Left lung (tissue), 4 donors: ENCODE measurements at regions not wholly inside any gene's neighbourhood (a gene's known extent, or its start where the extent isn't known, plus 50 kb on each side); places are given as distances from the start of the nearest gene placed in this dataset.
A peak's percentile ranks its signal among the peaks of the same experiment; 100 is the strongest.

Experiments used
- ATAC-seq: fragments of 200-7000 bp; cut with Tn5 transposase; one replicate; pipeline ENCODE4 v1.9.1; 2020; ENCODE audit warnings: moderate library complexity
- DNase-seq, 4 donors: peaks; one replicate each; pipeline ENCODE4 v3.0.0-alpha.2; 2013 to 2020
- H3K27ac ChIP-seq, 2 donors: fragments of 200-600 bp; sonication (generic) in 1 of 2; one replicate each; pipeline versions ENCODE4 v1.5.0 to v1.8.0; 2020 to 2021
- H3K27me3 ChIP-seq, 2 donors: fragments of 200-600 bp; sonication (generic) in 1 of 2; one replicate each; pipeline versions ENCODE4 v1.5.0 to v1.8.0; 2020 to 2021
- H3K36me3 ChIP-seq, 2 donors: fragments of 200-600 bp; sonication (generic) in 1 of 2; one replicate each; pipeline versions ENCODE4 v1.5.0 to v1.8.0; 2020 to 2021
- H3K4me1 ChIP-seq, 2 donors: fragments of 200-600 bp; one replicate each; pipeline ENCODE4 v1.8.0; 2021
- H3K4me3 ChIP-seq, 2 donors: fragments of 200-600 bp; sonication (generic) in 1 of 2; one replicate each; pipeline versions ENCODE4 v1.5.0 to v1.8.0; 2020 to 2021; ENCODE audit warnings: mild to moderate bottlenecking in 1 of 2
- H3K9me3 ChIP-seq, 2 donors: fragments of 200-600 bp; sonication (generic) in 1 of 2; one replicate each; pipeline versions ENCODE4 v1.5.0 to v1.8.0; 2020 to 2021
- intact Hi-C, 2 donors: fragments of 100-400 bp; cut with DNase I; formaldehyde crosslinking; loops; one replicate each; pipeline versions ENCODE4 v1.11.2 to v1.14.2; 2022
- TF ChIP-seq, protein P1 (sequence below), 2 donors: fragments of 200-600 bp; sonication (generic) in 1 of 2; IDR thresholded peaks; one replicate each; pipeline versions ENCODE4 v1.5.0 to v1.8.0; 2021; ENCODE audit warnings: antibody characterized with exemption in 2 of 2
- donor health status: DM: no; HTN: yes; CAD: no.
- donor health status: DM: no; HTN: no; CAD: no.

DNA sequence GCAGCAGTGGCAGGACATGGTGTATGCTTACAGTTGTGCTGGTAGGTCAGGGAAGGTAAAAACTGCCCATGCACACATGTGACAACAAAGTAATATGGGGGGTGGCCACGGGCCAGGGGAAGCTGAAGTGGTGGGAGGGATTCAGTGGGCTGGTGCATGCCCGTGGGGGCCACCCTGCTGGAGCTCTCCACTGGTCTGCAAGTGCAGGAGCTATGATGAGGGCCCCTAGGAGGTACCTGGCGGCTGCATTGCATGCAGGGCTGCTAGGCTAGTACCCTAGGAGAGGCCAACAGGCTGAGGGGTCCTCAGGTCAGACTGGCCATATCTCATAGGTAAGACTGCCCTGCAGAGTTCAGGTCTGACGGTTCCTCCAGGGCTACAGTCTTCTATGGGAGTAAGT, 265.9 kb downstream of the NUP35 start:
- H3K4me3 ChIP-seq, result no peak overlapping the region
- ATAC-seq, result no peak
- intact Hi-C loops, result no loop called here

DNA sequence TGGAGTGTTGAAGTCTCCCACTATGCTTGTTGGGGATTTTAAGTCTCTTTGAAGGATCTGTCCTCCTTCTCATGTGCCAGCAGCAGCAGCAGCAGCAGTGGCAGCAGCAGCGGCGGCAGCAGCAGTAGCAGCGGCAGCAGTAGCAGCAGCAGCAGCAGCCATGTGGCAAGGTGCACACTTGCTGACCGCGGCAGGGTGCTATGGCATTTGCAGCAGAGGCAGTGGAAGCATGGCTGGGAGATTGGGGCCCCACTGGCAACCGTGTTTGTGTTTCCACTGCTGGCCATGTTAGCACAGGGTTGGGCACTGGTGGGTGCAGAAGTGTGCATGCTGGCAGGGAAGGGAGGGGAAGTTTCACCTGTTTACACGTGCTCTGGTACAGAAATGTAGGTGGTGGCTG, 280.1 kb downstream of the NUP35 start:
- DNase-seq (peak in 1 of 4 donors; percentile 55), ATAC-seq (no peak)
- intact Hi-C loops, result no loop called here
- H3K4me1 ChIP-seq, result no peaks in the 10 kb centered on the region
- TF ChIP-seq, protein P1, sequence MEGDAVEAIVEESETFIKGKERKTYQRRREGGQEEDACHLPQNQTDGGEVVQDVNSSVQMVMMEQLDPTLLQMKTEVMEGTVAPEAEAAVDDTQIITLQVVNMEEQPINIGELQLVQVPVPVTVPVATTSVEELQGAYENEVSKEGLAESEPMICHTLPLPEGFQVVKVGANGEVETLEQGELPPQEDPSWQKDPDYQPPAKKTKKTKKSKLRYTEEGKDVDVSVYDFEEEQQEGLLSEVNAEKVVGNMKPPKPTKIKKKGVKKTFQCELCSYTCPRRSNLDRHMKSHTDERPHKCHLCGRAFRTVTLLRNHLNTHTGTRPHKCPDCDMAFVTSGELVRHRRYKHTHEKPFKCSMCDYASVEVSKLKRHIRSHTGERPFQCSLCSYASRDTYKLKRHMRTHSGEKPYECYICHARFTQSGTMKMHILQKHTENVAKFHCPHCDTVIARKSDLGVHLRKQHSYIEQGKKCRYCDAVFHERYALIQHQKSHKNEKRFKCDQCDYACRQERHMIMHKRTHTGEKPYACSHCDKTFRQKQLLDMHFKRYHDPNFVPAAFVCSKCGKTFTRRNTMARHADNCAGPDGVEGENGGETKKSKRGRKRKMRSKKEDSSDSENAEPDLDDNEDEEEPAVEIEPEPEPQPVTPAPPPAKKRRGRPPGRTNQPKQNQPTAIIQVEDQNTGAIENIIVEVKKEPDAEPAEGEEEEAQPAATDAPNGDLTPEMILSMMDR (IDR thresholded peaks at IDR 0.05), result no peak
- no peak overlapping the region for H3K27ac ChIP-seq
- H3K27me3 ChIP-seq, result no peaks in the 10 kb centered on the region
- H3K4me3 ChIP-seq, result no peak overlapping the region
- H3K9me3 ChIP-seq, result peaks cover 0 to 9% of the 10 kb centered on the region in 2 donors
- H3K36me3 ChIP-seq, result no peaks in the 10 kb centered on the region

More for the DNA sequence above, 265.9 kb downstream of the NUP35 start:
- Histone ChIP-seq H3K27me3 (no peaks in the 10 kb centered on the region), H3K4me1 (no peaks in the 10 kb centered on the region), H3K27ac (no peak overlapping the region), H3K9me3 (peaks cover 0 to 26% of the 10 kb centered on the region in 2 donors), H3K36me3 (no peaks in the 10 kb centered on the region)
- peak in 1 of 4 donors; percentile 50 for DNase-seq
- TF ChIP-seq, protein P1 (IDR thresholded peaks at IDR 0.05), result no peak

DNA sequence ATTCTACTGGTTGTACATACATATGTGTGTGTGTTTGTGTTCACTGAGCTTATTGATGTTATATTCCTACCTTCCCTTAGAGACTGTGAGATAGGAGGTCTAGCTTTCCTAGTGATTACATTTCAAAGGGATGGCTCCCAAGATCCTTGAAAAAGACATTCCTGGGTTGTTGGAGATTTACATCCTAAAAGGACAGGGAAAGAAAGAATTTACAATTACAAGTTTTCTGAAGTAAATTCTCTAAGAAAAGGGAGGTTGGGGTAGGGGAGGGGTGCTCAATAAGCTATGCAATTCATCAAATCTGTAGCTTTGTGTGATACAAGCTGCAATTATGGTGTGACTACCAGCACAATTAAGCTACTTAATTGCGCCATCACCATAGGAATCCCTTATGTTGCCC, 284.3 kb downstream of the NUP35 start:
- H3K36me3 ChIP-seq, result no peaks in the 10 kb centered on the region
- DNase-seq, result no peak
- no peaks in the 10 kb centered on the region for H3K27me3 ChIP-seq
- no peaks in the 10 kb centered on the region for H3K4me1 ChIP-seq
- H3K4me3 ChIP-seq, result no peak overlapping the region
- peaks cover 0 to 6% of the 10 kb centered on the region in 2 donors for H3K9me3 ChIP-seq
- intact Hi-C loops, result no loop called here
- TF ChIP-seq, protein P1 (IDR thresholded peaks at IDR 0.05), result no peak
- no peak overlapping the region for H3K27ac ChIP-seq
- no peak for ATAC-seq

DNA sequence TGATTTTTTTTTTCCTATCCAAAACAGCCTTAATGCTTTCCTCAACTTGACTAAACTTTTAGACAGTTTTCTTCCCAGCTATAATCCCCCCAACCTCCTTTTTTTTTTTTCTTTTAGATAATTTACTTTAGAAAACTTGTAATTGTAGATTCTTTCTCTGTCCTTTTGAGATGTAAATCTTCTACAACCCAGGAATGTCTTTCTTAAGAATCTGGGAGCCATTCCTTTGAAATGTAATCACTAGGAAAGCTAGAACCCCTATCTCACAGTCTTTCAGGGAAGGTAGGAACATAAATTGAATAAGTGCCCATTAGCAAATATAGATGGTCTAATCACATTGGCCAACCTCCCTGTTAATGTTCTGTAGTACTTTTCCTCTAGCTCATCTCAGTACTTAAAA, 285.4 kb downstream of the NUP35 start:
- TF ChIP-seq, protein P1 (IDR thresholded peaks at IDR 0.05), result no peak
- no peak overlapping the region for H3K27ac ChIP-seq
- intact Hi-C loops, result no loop called here
- H3K27me3 ChIP-seq, result no peaks in the 10 kb centered on the region
- no peaks in the 10 kb centered on the region for H3K36me3 ChIP-seq
- H3K9me3 ChIP-seq, result peaks cover 0 to 4% of the 10 kb centered on the region in 2 donors
- no peak for DNase-seq
- H3K4me1 ChIP-seq, result no peaks in the 10 kb centered on the region
- ATAC-seq, result no peak
- no peak overlapping the region for H3K4me3 ChIP-seq

DNA sequence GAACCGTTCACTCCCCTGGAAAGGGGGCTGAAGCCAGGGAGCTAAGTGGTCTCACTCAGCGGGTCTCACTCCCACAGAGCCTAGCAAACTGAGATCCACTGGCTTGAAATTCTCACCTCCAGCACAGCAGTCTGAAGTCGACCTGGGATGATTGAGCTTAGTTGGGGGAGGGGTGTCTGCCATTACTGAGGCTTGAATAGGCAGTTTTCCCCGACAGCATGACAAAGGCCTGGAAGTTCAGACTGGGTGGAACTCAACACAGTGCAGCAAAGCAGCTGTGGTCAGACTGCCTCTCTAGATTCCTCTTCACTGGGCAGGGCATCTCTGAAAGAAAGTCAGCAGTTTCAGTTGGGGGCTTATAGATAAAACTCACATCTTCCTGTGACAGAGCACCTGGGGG, 292.5 kb downstream of the NUP35 start:
- DNase-seq, result no peak
- intact Hi-C loops, result no loop called here
- no peak for ATAC-seq
- TF ChIP-seq, protein P1 (IDR thresholded peaks at IDR 0.05), result no peak
- H3K4me1 ChIP-seq, result no peaks in the 10 kb centered on the region
- peaks cover 0 to 9% of the 10 kb centered on the region in 2 donors for H3K9me3 ChIP-seq
- H3K27me3 ChIP-seq, result no peaks in the 10 kb centered on the region
- H3K36me3 ChIP-seq, result no peaks in the 10 kb centered on the region
- no peak overlapping the region for H3K4me3 ChIP-seq
- H3K27ac ChIP-seq, result no peak overlapping the region
